WTC11 (cell line): ENCODE measurements at regions not wholly inside any gene's neighbourhood (a gene's known extent, or its start where the extent isn't known, plus 50 kb on each side); places are given as distances from the start of the nearest gene placed in this dataset.

Experiments
- JUN ChIP-seq: sonication (generic); formaldehyde crosslinking; IDR thresholded peaks from 2 replicates; pipeline ENCODE4 v1.8.0; 2023; ENCODE audit warnings: mild to moderate bottlenecking, missing genetic modification reagents
- NR2C2 ChIP-seq: sonication (generic); formaldehyde crosslinking; IDR thresholded peaks from 2 replicates; pipeline ENCODE4 v1.8.0; 2022; ENCODE audit warnings: mild to moderate bottlenecking, missing genetic modification reagents
- SP1 ChIP-seq: sonication (generic); formaldehyde crosslinking; conservative IDR thresholded peaks from 2 replicates; pipeline ENCODE4 v1.8.1; 2022; ENCODE audit warnings: missing genetic modification reagents
- ZNF121 ChIP-seq: sonication (generic); formaldehyde crosslinking; IDR thresholded peaks from 2 replicates; pipeline ENCODE4 v1.8.0; 2023; ENCODE audit warnings: missing genetic modification reagents
- ZNF317 ChIP-seq: sonication (generic); formaldehyde crosslinking; IDR thresholded peaks from 2 replicates; pipeline ENCODE4 v1.8.1; 2023; ENCODE audit warnings: low read depth, mild to moderate bottlenecking, moderate library complexity, missing genetic modification reagents, borderline replicate concordance
- TF ChIP-seq, protein P1 (sequence below): sonication (generic); formaldehyde crosslinking; IDR thresholded peaks from 2 replicates; pipeline ENCODE4 v1.8.0; 2022; ENCODE audit warnings: mild to moderate bottlenecking, missing genetic modification reagents
- TF ChIP-seq, protein P2 (sequence below): sonication (generic); formaldehyde crosslinking; IDR thresholded peaks from 2 replicates; pipeline ENCODE4 v1.8.0; 2022; ENCODE audit warnings: missing genetic modification reagents
- TF ChIP-seq, protein P3 (sequence below): fragments of 200-600 bp; IDR thresholded peaks from 2 replicates; pipeline ENCODE4 v1.8.0; 2022; ENCODE audit warnings: antibody characterized with exemption
- TF ChIP-seq, protein P4 (sequence below): sonication (generic); formaldehyde crosslinking; IDR thresholded peaks from 2 replicates; pipeline ENCODE4 v1.8.1; 2023; ENCODE audit warnings: mild to moderate bottlenecking, missing genetic modification reagents
- TF ChIP-seq, protein P5 (sequence below): sonication (generic); formaldehyde crosslinking; IDR thresholded peaks from 2 replicates; pipeline ENCODE4 v1.8.1; 2022; ENCODE audit warnings: missing genetic modification reagents, borderline replicate concordance

DNA sequence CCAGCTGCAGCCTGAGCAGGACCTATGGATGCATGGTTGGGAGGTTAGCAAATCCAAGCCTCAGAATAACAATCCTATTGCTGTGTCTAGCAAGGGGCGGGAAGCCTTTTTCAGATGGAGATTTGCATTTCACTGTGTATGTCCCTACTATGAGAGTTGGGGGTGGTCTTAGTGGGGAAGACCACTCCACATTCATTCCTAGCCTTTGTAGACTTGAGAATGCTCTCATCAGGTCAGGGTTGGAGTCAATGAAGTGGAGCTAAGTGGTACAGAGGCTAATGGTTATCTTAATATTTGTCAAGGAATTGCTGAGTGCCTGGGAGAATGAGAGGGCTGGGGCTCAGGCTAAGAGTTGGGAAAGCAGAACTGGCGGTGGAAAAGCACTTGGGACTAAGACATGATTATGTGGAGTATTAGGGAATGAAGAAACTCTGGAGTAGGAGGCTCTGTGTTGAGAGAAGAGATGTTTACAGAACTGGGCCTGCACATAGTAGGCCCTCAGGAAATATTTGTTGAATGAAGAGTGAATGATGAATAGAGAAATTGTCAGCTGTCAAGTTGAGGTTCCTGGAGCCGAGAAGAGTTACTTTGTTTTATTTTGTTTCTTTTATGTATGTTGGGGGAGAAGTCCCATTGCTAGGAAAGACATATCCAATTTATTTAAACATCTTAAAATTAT, 175.5 kb upstream of the SPRY4 start:
- TF ChIP-seq SP1 (CRISPR knock-in tag) (no peak), NR2C2 (CRISPR knock-in tag) (no peak), ZNF121 (CRISPR knock-in tag) (no peak), JUN (no peak), ZNF317 (CRISPR knock-in tag) (no peak)
- TF ChIP-seq, protein P1, sequence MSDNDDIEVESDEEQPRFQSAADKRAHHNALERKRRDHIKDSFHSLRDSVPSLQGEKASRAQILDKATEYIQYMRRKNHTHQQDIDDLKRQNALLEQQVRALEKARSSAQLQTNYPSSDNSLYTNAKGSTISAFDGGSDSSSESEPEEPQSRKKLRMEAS = no peak
- TF ChIP-seq, protein P2, sequence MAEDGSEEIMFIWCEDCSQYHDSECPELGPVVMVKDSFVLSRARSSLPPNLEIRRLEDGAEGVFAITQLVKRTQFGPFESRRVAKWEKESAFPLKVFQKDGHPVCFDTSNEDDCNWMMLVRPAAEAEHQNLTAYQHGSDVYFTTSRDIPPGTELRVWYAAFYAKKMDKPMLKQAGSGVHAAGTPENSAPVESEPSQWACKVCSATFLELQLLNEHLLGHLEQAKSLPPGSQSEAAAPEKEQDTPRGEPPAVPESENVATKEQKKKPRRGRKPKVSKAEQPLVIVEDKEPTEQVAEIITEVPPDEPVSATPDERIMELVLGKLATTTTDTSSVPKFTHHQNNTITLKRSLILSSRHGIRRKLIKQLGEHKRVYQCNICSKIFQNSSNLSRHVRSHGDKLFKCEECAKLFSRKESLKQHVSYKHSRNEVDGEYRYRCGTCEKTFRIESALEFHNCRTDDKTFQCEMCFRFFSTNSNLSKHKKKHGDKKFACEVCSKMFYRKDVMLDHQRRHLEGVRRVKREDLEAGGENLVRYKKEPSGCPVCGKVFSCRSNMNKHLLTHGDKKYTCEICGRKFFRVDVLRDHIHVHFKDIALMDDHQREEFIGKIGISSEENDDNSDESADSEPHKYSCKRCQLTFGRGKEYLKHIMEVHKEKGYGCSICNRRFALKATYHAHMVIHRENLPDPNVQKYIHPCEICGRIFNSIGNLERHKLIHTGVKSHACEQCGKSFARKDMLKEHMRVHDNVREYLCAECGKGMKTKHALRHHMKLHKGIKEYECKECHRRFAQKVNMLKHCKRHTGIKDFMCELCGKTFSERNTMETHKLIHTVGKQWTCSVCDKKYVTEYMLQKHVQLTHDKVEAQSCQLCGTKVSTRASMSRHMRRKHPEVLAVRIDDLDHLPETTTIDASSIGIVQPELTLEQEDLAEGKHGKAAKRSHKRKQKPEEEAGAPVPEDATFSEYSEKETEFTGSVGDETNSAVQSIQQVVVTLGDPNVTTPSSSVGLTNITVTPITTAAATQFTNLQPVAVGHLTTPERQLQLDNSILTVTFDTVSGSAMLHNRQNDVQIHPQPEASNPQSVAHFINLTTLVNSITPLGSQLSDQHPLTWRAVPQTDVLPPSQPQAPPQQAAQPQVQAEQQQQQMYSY (CRISPR knock-in tag) = no peak
- TF ChIP-seq, protein P3, sequence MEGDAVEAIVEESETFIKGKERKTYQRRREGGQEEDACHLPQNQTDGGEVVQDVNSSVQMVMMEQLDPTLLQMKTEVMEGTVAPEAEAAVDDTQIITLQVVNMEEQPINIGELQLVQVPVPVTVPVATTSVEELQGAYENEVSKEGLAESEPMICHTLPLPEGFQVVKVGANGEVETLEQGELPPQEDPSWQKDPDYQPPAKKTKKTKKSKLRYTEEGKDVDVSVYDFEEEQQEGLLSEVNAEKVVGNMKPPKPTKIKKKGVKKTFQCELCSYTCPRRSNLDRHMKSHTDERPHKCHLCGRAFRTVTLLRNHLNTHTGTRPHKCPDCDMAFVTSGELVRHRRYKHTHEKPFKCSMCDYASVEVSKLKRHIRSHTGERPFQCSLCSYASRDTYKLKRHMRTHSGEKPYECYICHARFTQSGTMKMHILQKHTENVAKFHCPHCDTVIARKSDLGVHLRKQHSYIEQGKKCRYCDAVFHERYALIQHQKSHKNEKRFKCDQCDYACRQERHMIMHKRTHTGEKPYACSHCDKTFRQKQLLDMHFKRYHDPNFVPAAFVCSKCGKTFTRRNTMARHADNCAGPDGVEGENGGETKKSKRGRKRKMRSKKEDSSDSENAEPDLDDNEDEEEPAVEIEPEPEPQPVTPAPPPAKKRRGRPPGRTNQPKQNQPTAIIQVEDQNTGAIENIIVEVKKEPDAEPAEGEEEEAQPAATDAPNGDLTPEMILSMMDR = no peak
- TF ChIP-seq, protein P4, sequence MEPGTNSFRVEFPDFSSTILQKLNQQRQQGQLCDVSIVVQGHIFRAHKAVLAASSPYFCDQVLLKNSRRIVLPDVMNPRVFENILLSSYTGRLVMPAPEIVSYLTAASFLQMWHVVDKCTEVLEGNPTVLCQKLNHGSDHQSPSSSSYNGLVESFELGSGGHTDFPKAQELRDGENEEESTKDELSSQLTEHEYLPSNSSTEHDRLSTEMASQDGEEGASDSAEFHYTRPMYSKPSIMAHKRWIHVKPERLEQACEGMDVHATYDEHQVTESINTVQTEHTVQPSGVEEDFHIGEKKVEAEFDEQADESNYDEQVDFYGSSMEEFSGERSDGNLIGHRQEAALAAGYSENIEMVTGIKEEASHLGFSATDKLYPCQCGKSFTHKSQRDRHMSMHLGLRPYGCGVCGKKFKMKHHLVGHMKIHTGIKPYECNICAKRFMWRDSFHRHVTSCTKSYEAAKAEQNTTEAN (CRISPR knock-in tag) = no peak
- TF ChIP-seq, protein P5, sequence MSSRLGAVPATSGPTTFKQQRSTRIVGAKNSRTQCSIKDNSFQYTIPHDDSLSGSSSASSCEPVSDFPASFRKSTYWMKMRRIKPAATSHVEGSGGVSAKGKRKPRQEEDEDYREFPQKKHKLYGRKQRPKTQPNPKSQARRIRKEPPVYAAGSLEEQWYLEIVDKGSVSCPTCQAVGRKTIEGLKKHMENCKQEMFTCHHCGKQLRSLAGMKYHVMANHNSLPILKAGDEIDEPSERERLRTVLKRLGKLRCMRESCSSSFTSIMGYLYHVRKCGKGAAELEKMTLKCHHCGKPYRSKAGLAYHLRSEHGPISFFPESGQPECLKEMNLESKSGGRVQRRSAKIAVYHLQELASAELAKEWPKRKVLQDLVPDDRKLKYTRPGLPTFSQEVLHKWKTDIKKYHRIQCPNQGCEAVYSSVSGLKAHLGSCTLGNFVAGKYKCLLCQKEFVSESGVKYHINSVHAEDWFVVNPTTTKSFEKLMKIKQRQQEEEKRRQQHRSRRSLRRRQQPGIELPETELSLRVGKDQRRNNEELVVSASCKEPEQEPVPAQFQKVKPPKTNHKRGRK (CRISPR knock-in tag) = no peak
